OCI-LY3 (cell line): ENCODE measurements at regions not wholly inside any gene's neighbourhood (a gene's known extent, or its start where the extent isn't known, plus 50 kb on each side); places are given as distances from the start of the nearest gene placed in this dataset.

ENCODE experiments used
- H2AFZ ChIP-seq: fragments of 200-600, 300-600 bp; shearing (Covaris generic); 2 replicates; pipeline ENCODE4 v1.6.0; 2014; ENCODE audit warnings: antibody characterized with exemption, low read depth, low read length
- H3K27ac ChIP-seq: fragments of 200-600, 300-600 bp; sonication (generic); 2 replicates; pipeline ENCODE4 v1.5.1; 2014; ENCODE audit warnings: mild to moderate bottlenecking, low read length, moderate library complexity, mixed read lengths
- H3K27me3 ChIP-seq: fragments of 200-600, 300-600 bp; sonication (generic); 2 replicates; pipeline ENCODE4 v1.6.1; 2014; ENCODE audit warnings: low read depth, low read length, mixed read lengths
- H3K36me3 ChIP-seq: fragments of 200-600, 300-600 bp; sonication (generic); replicated peaks from 2 replicates; pipeline ENCODE3; 2014; ENCODE audit warnings: low read depth, low read length, mixed read lengths
- H3K4me1 ChIP-seq: fragments of 300-600, 200-600 bp; sonication (generic); 2 replicates; pipeline ENCODE4 v1.6.1; 2014; ENCODE audit warnings: low read length, mixed read lengths
- H3K4me2 ChIP-seq: fragments of 200-600, 300-600 bp; sonication (generic); 2 replicates; pipeline ENCODE4 v1.6.1; 2014; ENCODE audit warnings: low read length, mixed read lengths
- H3K4me3 ChIP-seq: fragments of 300-600, 200-600 bp; sonication (generic); 2 replicates; pipeline ENCODE4 v1.5.1; 2014; ENCODE audit warnings: antibody characterized with exemption, mild to moderate bottlenecking, low read length, moderate library complexity
- H3K79me2 ChIP-seq: fragments of 300-600, 200-600 bp; shearing (Covaris generic); 2 replicates; pipeline ENCODE4 v1.6.1; 2014; ENCODE audit warnings: mild to moderate bottlenecking, low read length, mixed read lengths
- H3K9ac ChIP-seq: fragments of 300-600, 200-600 bp; shearing (Covaris generic); 2 replicates; pipeline ENCODE4 v1.6.0; 2014; ENCODE audit warnings: mild to moderate bottlenecking, low read length, moderate library complexity
- H3K9me3 ChIP-seq: fragments of 200-600, 300-600 bp; shearing (Covaris generic); 2 replicates; pipeline ENCODE4 v1.6.1; 2014; ENCODE audit warnings: low read length, mixed read lengths; ENCODE audit not compliant: insufficient read depth
- H4K20me1 ChIP-seq: fragments of 200-600, 300-600 bp; sonication (generic); 2 replicates; pipeline ENCODE4 v1.6.1; 2016; ENCODE audit warnings: low read length, mixed read lengths; ENCODE audit not compliant: insufficient read depth
- CTCF ChIP-seq: fragments of 200-600, 300-600 bp; sonication (generic); IDR thresholded peaks from 2 replicates; pipeline ENCODE4 v1.5.1; 2014; ENCODE audit warnings: antibody characterized with exemption, low read length, low read depth
- EZH2phosphoT487 ChIP-seq: fragments of 200-600 bp; shearing (Covaris generic); IDR thresholded peaks from 2 replicates; pipeline ENCODE4 v1.6.1; 2018; ENCODE audit warnings: antibody characterized with exemption, mixed run types, low read depth

GRCh38 chr16:17017442-17017841 lies 453.3 kb downstream of the XYLT1 start:
- Histone ChIP-seq H3K9ac (no peak overlapping the region), H3K9me3 (no peaks in the 10 kb centered on the region), H3K27me3 (peaks cover 14% of the 10 kb centered on the region), H3K4me2 (no peak overlapping the region), H4K20me1 (no peaks in the 10 kb centered on the region), H3K36me3 (no peaks in the 10 kb centered on the region), H2AFZ (no peak overlapping the region), H3K4me1 (no peaks in the 10 kb centered on the region), H3K27ac (no peak overlapping the region), H3K79me2 (no peaks in the 10 kb centered on the region), H3K4me3 (no peak overlapping the region)
- no peak for TF ChIP-seq CTCF
- no peak for TF ChIP-seq EZH2phosphoT487

- Histone ChIP-seq H3K4me1 (no peaks in the 10 kb centered on the region), H4K20me1 (no peaks in the 10 kb centered on the region), H3K36me3 (no peaks in the 10 kb centered on the region), H3K9ac (no peak overlapping the region), H3K27ac (no peak overlapping the region), H3K4me3 (no peak overlapping the region), H3K4me2 (no peak overlapping the region), H3K79me2 (no peaks in the 10 kb centered on the region), H2AFZ (no peak overlapping the region), H3K9me3 (no peaks in the 10 kb centered on the region), H3K27me3 (peaks cover 4% of the 10 kb centered on the region)
- TF ChIP-seq CTCF: no peak
- no peak for TF ChIP-seq EZH2phosphoT487
Observed at GRCh38 chr16:17018585-17018939, 452.2 kb downstream of the XYLT1 start.

- Histone ChIP-seq H3K27ac (no peak overlapping the region), H3K79me2 (no peaks in the 10 kb centered on the region), H3K4me2 (no peak overlapping the region), H3K9ac (no peak overlapping the region), H3K27me3 (no peaks in the 10 kb centered on the region), H2AFZ (no peak overlapping the region), H3K36me3 (no peaks in the 10 kb centered on the region), H3K4me3 (no peak overlapping the region), H3K4me1 (no peaks in the 10 kb centered on the region), H4K20me1 (no peaks in the 10 kb centered on the region), H3K9me3 (no peaks in the 10 kb centered on the region)
- TF ChIP-seq EZH2phosphoT487 (no peak), CTCF (no peak)
Observed at GRCh38 chr16:17019366-17019765, 451.4 kb downstream of the XYLT1 start.

- no peaks in the 10 kb centered on the region for H3K9me3 ChIP-seq
- no peak overlapping the region for H3K4me3 ChIP-seq
- H3K4me2 ChIP-seq: no peak overlapping the region
- no peak overlapping the region for H3K9ac ChIP-seq
- H4K20me1 ChIP-seq: no peaks in the 10 kb centered on the region
- H3K36me3 ChIP-seq: no peaks in the 10 kb centered on the region
- TF ChIP-seq CTCF (no peak), EZH2phosphoT487 (no peak)
- H2AFZ ChIP-seq: no peak overlapping the region
- no peak overlapping the region for H3K27ac ChIP-seq
- no peaks in the 10 kb centered on the region for H3K79me2 ChIP-seq
- H3K27me3 ChIP-seq: no peaks in the 10 kb centered on the region
- H3K4me1 ChIP-seq: no peaks in the 10 kb centered on the region
Observed at GRCh38 chr16:17023606-17024005, 447.2 kb downstream of the XYLT1 start.
